Activated CD8-positive, alpha-beta T cell treated with anti-CD3 and anti-CD28 coated beads for 36 hours (primary cell): ENCODE measurements at regions not wholly inside any gene's neighbourhood (a gene's known extent, or its start where the extent isn't known, plus 50 kb on each side); places are given as distances from the start of the nearest gene placed in this dataset.

Experiments
- ATAC-seq: fragments of 200-7000 bp; cut with Tn5 transposase; one replicate; pipeline ENCODE4 v1.10.0; 2021; ENCODE audit warnings: mild to moderate bottlenecking, moderate library complexity
- CTCF ChIA-PET: fragments of 350-600 bp; sonication (Branson Sonifier 250); formaldehyde crosslinking; loops from one replicate; lab custom pipeline; 2021; ENCODE audit warnings: antibody characterized with exemption; lab: Charles Lee
- POLR2A ChIA-PET: fragments of 350-600 bp; sonication (Branson Sonifier 250); formaldehyde crosslinking; loops from one replicate; lab custom pipeline; 2021; ENCODE audit warnings: antibody characterized with exemption; lab: Charles Lee
- DNase-seq: peaks from one replicate; pipeline ENCODE4 v3.0.0-alpha.2; 2020
- H3K27ac Mint-ChIP-seq: one replicate; pipeline ENCODE4 v1.8.0; 2021; ENCODE audit warnings: mild to moderate bottlenecking, mixed read lengths
- H3K27me3 Mint-ChIP-seq: one replicate; pipeline ENCODE4 v1.8.0; 2021; ENCODE audit warnings: mixed read lengths
- H3K36me3 Mint-ChIP-seq: one replicate; pipeline ENCODE4 v1.8.0; 2021; ENCODE audit warnings: low read depth, mixed read lengths
- H3K4me1 Mint-ChIP-seq: one replicate; pipeline ENCODE4 v1.8.0; 2021; ENCODE audit warnings: low read depth, mixed read lengths
- H3K4me3 Mint-ChIP-seq: one replicate; pipeline ENCODE4 v1.8.0; 2021; ENCODE audit warnings: mild to moderate bottlenecking, moderate library complexity, mixed read lengths
- H3K9me3 Mint-ChIP-seq: one replicate; pipeline ENCODE4 v1.8.0; 2021; ENCODE audit warnings: mixed read lengths
- intact Hi-C: fragments of 100-400 bp; cut with micrococcal nuclease; formaldehyde crosslinking; loops from one replicate; pipeline ENCODE4 v1.10.0; 2022
- TF ChIP-seq, protein P1 (sequence below): fragments of 200-600 bp; IDR thresholded peaks from one replicate; pipeline ENCODE4 v1.8.0; 2022; ENCODE audit warnings: antibody characterized with exemption, mild to moderate bottlenecking

DNA sequence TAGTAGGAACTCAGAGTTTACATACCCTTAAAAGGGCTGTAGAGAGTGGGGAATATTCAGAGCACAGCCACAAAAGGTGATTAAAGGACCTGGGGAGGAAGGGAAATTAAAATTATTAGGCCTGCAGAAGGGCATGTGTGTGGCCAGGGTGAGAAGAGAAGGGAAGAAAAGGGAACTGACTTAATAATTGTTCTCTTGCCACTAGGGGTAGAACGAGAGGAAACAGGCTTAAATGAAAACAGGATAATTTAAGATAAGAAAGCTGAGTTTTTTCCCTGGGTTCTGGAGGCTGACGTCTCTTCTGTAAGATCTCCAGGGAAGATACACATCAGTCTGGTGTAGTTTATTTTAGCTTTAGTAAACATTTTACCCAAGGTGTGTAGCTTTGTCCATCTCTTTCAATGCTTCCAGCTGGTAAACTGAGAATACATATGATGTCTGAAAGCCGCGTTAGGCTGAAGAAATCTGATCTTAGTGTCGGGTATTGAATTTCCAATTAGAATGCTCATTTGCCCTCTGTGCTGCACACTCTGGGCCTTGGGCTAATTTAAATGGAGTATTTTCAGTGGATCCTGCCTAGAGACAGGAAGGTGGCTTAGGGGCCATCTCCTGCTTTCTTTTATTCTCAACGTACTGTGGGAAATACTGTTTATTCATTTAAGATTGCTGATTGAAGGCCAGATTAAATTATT lies 416.8 kb downstream of the TMEM38B start:
- Mint-ChIP-seq H3K36me3 (no peaks in the 10 kb centered on the region), H3K4me1 (no peaks in the 10 kb centered on the region), H3K27me3 (no peaks in the 10 kb centered on the region), H3K4me3 (no peak overlapping the region), H3K9me3 (no peaks in the 10 kb centered on the region), H3K27ac (no peak overlapping the region)
- TF ChIP-seq, protein P1, sequence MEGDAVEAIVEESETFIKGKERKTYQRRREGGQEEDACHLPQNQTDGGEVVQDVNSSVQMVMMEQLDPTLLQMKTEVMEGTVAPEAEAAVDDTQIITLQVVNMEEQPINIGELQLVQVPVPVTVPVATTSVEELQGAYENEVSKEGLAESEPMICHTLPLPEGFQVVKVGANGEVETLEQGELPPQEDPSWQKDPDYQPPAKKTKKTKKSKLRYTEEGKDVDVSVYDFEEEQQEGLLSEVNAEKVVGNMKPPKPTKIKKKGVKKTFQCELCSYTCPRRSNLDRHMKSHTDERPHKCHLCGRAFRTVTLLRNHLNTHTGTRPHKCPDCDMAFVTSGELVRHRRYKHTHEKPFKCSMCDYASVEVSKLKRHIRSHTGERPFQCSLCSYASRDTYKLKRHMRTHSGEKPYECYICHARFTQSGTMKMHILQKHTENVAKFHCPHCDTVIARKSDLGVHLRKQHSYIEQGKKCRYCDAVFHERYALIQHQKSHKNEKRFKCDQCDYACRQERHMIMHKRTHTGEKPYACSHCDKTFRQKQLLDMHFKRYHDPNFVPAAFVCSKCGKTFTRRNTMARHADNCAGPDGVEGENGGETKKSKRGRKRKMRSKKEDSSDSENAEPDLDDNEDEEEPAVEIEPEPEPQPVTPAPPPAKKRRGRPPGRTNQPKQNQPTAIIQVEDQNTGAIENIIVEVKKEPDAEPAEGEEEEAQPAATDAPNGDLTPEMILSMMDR = no peak
- ATAC-seq (no peak), DNase-seq (no peak)
- POLR2A ChIA-PET = no interaction called here
- CTCF ChIA-PET = no interaction called here
- intact Hi-C loops = no loop called here

DNA sequence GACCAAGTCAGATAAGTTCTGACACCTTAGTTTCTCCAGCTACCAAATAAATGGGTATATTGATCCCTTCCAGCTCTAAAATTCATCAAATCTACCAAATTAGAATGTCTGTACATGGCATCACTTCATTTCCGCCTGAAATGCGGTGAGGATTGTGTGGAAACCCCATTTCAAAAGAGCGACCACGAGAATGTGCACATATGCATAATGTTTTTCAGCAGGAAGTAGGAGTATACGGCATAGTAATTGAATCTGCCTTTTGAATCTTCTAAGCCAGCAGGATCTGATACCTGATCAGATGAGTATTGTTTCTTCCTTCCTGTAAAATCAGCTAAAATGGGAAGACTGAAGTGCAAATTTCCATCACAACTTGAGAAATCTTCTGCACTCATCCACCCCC lies 418.6 kb downstream of the TMEM38B start:
- Mint-ChIP-seq H3K36me3 (no peaks in the 10 kb centered on the region), H3K9me3 (no peaks in the 10 kb centered on the region), H3K27ac (no peak overlapping the region), H3K4me1 (no peaks in the 10 kb centered on the region), H3K4me3 (no peak overlapping the region), H3K27me3 (no peaks in the 10 kb centered on the region)
- TF ChIP-seq, protein P1 = no peak
- ATAC-seq = no peak
- POLR2A ChIA-PET = no interaction called here
- intact Hi-C loops = no loop called here
- CTCF ChIA-PET = no interaction called here
- no peak for DNase-seq

DNA sequence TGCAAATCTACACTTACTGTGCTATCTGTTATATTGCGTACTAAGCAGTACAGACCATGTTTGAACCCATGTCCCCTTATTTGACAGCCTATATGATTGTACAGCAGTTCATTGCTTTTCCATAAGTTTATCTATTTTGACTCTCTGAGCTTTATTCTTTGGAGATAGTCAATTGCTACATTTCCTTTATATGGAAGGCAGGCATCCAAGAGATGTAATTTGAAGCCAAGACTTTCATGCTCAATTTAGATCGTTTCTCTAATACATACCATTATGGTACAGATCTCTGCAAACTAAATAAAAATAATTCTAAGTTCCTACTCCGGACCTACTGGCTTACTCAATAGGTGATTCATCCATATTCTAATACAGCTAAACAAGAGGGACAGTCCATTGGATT lies 424.8 kb downstream of the TMEM38B start:
- no peaks in the 10 kb centered on the region for H3K36me3 Mint-ChIP-seq
- DNase-seq (no peak), ATAC-seq (no peak)
- TF ChIP-seq, protein P1 = no peak
- CTCF ChIA-PET = no interaction called here
- no peaks in the 10 kb centered on the region for H3K27me3 Mint-ChIP-seq
- POLR2A ChIA-PET = no interaction called here
- H3K4me3 Mint-ChIP-seq = no peak overlapping the region
- no peak overlapping the region for H3K27ac Mint-ChIP-seq
- intact Hi-C loops = no loop called here
- peaks cover 2% of the 10 kb centered on the region for H3K9me3 Mint-ChIP-seq
- no peaks in the 10 kb centered on the region for H3K4me1 Mint-ChIP-seq

DNA sequence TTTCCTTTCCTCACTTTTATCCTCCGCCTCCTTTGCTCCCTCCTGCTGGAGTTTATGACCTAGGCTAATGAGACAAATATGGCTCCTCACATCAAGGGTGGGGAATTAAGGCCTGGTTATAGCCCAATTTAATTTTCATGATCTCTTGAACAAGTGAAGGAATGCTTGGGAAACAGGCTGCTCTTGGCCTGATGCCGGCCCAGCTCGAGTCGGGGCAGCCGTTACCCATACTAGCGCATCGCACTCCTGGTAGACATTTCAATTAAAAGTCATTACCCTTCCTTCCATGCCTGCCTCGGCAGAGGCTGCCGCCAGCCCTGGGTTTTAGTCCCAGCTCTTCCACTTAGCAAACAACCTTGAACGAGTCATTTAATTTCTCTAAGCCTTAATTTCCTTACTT lies 425.7 kb downstream of the TMEM38B start:
- Mint-ChIP-seq H3K9me3 (peaks cover 2% of the 10 kb centered on the region), H3K4me3 (no peak overlapping the region), H3K4me1 (no peaks in the 10 kb centered on the region), H3K27me3 (no peaks in the 10 kb centered on the region), H3K27ac (no peak overlapping the region), H3K36me3 (no peaks in the 10 kb centered on the region)
- ATAC-seq = no peak
- CTCF ChIA-PET = no interaction called here
- POLR2A ChIA-PET = no interaction called here
- intact Hi-C loops = no loop called here
- DNase-seq = no peak
- TF ChIP-seq, protein P1 = no peak

DNA sequence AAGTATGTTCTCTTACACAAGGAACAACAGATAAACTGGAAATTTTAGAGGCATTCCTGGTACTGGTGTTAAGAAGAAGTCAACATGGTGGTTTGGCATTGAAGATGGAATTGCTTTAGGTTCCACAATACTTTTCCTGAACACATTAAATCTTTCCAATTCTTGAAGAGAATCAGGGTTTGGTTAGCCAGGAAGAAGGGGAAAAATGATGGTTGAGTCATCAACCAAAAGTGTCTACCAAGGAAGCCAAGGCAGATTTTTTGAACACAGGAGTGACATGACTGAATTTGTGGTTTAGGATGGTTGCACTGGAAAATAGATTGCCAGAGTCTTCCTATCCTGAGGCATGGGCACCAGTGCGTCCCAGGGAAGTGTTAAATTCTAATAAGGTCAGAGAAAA lies 433.4 kb downstream of the TMEM38B start:
- Mint-ChIP-seq H3K27ac (no peak overlapping the region), H3K9me3 (no peaks in the 10 kb centered on the region), H3K36me3 (no peaks in the 10 kb centered on the region), H3K4me3 (no peak overlapping the region), H3K27me3 (no peaks in the 10 kb centered on the region), H3K4me1 (no peaks in the 10 kb centered on the region)
- CTCF ChIA-PET = no interaction called here
- DNase-seq = no peak
- TF ChIP-seq, protein P1 = no peak
- POLR2A ChIA-PET = no interaction called here
- ATAC-seq = no peak
- intact Hi-C loops = no loop called here
